ENCODE measurements at regions not wholly inside any gene's neighbourhood (a gene's known extent, or its start where the extent isn't known, plus 50 kb on each side); places are given as distances from the start of the nearest gene placed in this dataset.

DNA sequence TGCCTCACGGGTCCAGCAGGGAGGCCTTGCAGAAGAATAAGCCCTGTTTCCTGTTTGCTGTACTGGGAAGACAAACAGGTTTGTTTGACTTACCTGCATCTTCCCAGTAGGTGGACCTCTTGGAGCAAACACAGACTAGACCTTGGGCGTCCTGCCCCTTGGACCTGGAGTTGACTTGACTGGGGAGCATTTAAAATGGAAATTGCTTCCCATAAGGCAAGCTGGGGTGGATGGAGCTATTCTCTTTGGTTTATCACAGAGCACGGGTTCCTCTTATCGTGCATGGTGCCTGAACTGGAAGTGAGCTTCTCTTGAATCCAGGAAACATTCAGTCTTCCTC lies 151.4 kb downstream of the RPLP1 start:
- TF ChIP-seq, protein P1, sequence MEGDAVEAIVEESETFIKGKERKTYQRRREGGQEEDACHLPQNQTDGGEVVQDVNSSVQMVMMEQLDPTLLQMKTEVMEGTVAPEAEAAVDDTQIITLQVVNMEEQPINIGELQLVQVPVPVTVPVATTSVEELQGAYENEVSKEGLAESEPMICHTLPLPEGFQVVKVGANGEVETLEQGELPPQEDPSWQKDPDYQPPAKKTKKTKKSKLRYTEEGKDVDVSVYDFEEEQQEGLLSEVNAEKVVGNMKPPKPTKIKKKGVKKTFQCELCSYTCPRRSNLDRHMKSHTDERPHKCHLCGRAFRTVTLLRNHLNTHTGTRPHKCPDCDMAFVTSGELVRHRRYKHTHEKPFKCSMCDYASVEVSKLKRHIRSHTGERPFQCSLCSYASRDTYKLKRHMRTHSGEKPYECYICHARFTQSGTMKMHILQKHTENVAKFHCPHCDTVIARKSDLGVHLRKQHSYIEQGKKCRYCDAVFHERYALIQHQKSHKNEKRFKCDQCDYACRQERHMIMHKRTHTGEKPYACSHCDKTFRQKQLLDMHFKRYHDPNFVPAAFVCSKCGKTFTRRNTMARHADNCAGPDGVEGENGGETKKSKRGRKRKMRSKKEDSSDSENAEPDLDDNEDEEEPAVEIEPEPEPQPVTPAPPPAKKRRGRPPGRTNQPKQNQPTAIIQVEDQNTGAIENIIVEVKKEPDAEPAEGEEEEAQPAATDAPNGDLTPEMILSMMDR (IDR thresholded peaks at IDR 0.05), result no peak; the same call in 1 of the 2 replicates
- no peak for TF ChIP-seq POLR2AphosphoS5 (IDR thresholded peaks at IDR 0.05; ENCODE audit: low read depth, low read length)
- no peak for TF ChIP-seq TCF7L2 (IDR thresholded peaks at IDR 0.05; ENCODE audit: low read depth, low read length)
- TF ChIP-seq SIN3A (IDR thresholded peaks at IDR 0.05; ENCODE audit: borderline replicate concordance, insufficient read depth, low read depth, low read length), result no peak
